ENCODE measurements at regions not wholly inside any gene's neighbourhood (a gene's known extent, or its start where the extent isn't known, plus 50 kb on each side); places are given as distances from the start of the nearest gene placed in this dataset.

GRCh38 chr15:96126859-96127258 is 203.6 kb upstream of the NR2F2 start:
- TF ChIP-seq EZH2phosphoT487 (IDR thresholded peaks at IDR 0.05; ENCODE audit: insufficient read depth, low read depth) (no peak), EZH2 (IDR thresholded peaks at IDR 0.05; ENCODE audit: insufficient read depth, poor library complexity, severe bottlenecking) (no peak)

All from GM23248 (cell line).